ENCODE measurements at regions not wholly inside any gene's neighbourhood (a gene's known extent, or its start where the extent isn't known, plus 50 kb on each side); places are given as distances from the start of the nearest gene placed in this dataset.

DNA sequence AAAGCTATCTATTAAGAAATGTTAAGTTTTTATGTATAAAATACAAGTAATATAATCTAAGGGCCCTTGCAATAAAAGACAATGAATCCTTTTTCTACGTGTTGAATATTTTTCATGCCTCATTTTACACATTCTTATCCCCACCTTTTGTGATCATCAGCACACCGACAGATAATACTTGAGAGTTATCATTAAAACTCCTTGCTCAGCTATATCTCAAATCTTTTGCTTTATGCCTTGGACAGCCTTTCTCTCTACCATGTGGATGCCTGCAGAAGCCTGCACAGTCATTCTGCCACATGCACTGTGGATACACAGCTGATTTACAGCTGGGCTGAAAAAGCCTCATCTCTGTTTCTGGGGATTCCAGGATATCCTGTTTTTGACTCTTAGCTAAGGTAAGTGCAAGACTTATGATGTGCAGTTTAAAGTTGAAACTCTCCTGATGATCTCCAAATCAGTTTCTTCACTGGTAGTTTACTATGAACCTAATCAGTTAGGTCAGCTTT, 1565.1 kb downstream of the SI start:
- POLR2A ChIA-PET: no interaction called here
- H3K27ac ChIP-seq (ENCODE audit: extremely low read depth, low read depth, low read length): no peak overlapping the region

More for the DNA sequence above, 1565.1 kb downstream of the SI start:
- no peak overlapping the region for H3K4me3 ChIP-seq (ENCODE audit: low read depth, low read length)
- TF ChIP-seq ZNF660 (tag by site-specific recombination; IDR thresholded peaks at IDR 0.05) (no peak), ZNF146 (tag by site-specific recombination; IDR thresholded peaks at IDR 0.05) (no peak), ZNF391 (tag by site-specific recombination; IDR thresholded peaks at IDR 0.05; ENCODE audit: borderline replicate concordance, low read depth) (no peak), ZBTB1 (tag by site-specific recombination; IDR thresholded peaks at IDR 0.05) (no peak), ZNF768 (tag by site-specific recombination; IDR thresholded peaks at IDR 0.05) (no peak), ZBTB26 (tag by site-specific recombination; optimal IDR thresholded peaks at IDR 0.05) (no peak), ZNF558 (tag by site-specific recombination; IDR thresholded peaks at IDR 0.05) (no peak), ZNF600 (tag by site-specific recombination; IDR thresholded peaks at IDR 0.05) (no peak), ZNF292 (tag by site-specific recombination; IDR thresholded peaks at IDR 0.05; ENCODE audit: borderline replicate concordance, low read depth) (no peak), GLIS2 (tag by site-specific recombination; IDR thresholded peaks at IDR 0.05) (no peak), ZNF19 (tag by site-specific recombination; IDR thresholded peaks at IDR 0.05; ENCODE audit: low read depth) (no peak), ZNF501 (tag by site-specific recombination; IDR thresholded peaks at IDR 0.05) (no peak), ZNF560 (tag by site-specific recombination; IDR thresholded peaks at IDR 0.05; ENCODE audit: borderline replicate concordance) (no peak), ZBTB7A (tag by site-specific recombination; IDR thresholded peaks at IDR 0.05; ENCODE audit: low read depth) (no peak), ZNF354C (tag by site-specific recombination; IDR thresholded peaks at IDR 0.05; ENCODE audit: borderline replicate concordance, low read depth) (no peak), ZBTB10 (tag by site-specific recombination; IDR thresholded peaks at IDR 0.05) (no peak)
- TF ChIP-seq, protein P1, sequence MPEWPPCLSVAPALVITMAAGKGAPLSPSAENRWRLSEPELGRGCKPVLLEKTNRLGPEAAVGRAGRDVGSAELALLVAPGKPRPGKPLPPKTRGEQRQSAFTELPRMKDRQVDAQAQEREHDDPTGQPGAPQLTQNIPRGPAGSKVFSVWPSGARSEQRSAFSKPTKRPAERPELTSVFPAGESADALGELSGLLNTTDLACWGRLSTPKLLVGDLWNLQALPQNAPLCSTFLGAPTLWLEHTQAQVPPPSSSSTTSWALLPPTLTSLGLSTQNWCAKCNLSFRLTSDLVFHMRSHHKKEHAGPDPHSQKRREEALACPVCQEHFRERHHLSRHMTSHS (tag by site-specific recombination; IDR thresholded peaks at IDR 0.05): no peak
- TF ChIP-seq, protein P2, sequence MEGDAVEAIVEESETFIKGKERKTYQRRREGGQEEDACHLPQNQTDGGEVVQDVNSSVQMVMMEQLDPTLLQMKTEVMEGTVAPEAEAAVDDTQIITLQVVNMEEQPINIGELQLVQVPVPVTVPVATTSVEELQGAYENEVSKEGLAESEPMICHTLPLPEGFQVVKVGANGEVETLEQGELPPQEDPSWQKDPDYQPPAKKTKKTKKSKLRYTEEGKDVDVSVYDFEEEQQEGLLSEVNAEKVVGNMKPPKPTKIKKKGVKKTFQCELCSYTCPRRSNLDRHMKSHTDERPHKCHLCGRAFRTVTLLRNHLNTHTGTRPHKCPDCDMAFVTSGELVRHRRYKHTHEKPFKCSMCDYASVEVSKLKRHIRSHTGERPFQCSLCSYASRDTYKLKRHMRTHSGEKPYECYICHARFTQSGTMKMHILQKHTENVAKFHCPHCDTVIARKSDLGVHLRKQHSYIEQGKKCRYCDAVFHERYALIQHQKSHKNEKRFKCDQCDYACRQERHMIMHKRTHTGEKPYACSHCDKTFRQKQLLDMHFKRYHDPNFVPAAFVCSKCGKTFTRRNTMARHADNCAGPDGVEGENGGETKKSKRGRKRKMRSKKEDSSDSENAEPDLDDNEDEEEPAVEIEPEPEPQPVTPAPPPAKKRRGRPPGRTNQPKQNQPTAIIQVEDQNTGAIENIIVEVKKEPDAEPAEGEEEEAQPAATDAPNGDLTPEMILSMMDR (tag by site-specific recombination; IDR thresholded peaks at IDR 0.05): no peak
- TF ChIP-seq, protein P3, sequence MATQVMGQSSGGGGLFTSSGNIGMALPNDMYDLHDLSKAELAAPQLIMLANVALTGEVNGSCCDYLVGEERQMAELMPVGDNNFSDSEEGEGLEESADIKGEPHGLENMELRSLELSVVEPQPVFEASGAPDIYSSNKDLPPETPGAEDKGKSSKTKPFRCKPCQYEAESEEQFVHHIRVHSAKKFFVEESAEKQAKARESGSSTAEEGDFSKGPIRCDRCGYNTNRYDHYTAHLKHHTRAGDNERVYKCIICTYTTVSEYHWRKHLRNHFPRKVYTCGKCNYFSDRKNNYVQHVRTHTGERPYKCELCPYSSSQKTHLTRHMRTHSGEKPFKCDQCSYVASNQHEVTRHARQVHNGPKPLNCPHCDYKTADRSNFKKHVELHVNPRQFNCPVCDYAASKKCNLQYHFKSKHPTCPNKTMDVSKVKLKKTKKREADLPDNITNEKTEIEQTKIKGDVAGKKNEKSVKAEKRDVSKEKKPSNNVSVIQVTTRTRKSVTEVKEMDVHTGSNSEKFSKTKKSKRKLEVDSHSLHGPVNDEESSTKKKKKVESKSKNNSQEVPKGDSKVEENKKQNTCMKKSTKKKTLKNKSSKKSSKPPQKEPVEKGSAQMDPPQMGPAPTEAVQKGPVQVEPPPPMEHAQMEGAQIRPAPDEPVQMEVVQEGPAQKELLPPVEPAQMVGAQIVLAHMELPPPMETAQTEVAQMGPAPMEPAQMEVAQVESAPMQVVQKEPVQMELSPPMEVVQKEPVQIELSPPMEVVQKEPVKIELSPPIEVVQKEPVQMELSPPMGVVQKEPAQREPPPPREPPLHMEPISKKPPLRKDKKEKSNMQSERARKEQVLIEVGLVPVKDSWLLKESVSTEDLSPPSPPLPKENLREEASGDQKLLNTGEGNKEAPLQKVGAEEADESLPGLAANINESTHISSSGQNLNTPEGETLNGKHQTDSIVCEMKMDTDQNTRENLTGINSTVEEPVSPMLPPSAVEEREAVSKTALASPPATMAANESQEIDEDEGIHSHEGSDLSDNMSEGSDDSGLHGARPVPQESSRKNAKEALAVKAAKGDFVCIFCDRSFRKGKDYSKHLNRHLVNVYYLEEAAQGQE (tag by site-specific recombination; IDR thresholded peaks at IDR 0.05): no peak
- H3K4me1 ChIP-seq (ENCODE audit: control insufficient read depth, insufficient read depth, low read length): no peaks in the 10 kb centered on the region
- H3K36me3 ChIP-seq (ENCODE audit: control insufficient read depth in 2 of 2, insufficient read depth in 1 of 2, low read length in 2 of 2): no peaks in the 10 kb centered on the region
- H3K9me3 ChIP-seq (ENCODE audit: control insufficient read depth, insufficient read depth, low read depth, low read length): no peaks in the 10 kb centered on the region
- CTCF ChIA-PET: no interaction called here

Data from HEK293 (cell line).